Keratinocyte (primary cell): ENCODE measurements at regions not wholly inside any gene's neighbourhood (a gene's known extent, or its start where the extent isn't known, plus 50 kb on each side); places are given as distances from the start of the nearest gene placed in this dataset.

ENCODE experiments used
- DNase-seq: peaks from one replicate; pipeline ENCODE4 v3.0.0-alpha.2; 2011; ENCODE audit warnings: low read depth, missing footprints, low spot score
- FAIRE-seq: peaks from 2 replicates; lab custom pipeline; 2011; peaks lifted over from hg19 to GRCh38; lab: Jason Lieb, UNC
- H2AFZ ChIP-seq: 2 replicates; pipeline ENCODE4 v1.6.0; 2012; ENCODE audit warnings: low read length, control low read depth, inconsistent platforms; ENCODE audit not compliant: control insufficient read depth
- H3K27ac ChIP-seq: 2 replicates; pipeline ENCODE4 v1.5.1; 2011; ENCODE audit warnings: low read length; ENCODE audit not compliant: control insufficient read depth, insufficient read depth
- H3K27me3 ChIP-seq: 3 replicates; pipeline ENCODE4 v1.6.0; 2011; ENCODE audit warnings: low read length; ENCODE audit not compliant: control insufficient read depth, insufficient read depth; ENCODE audit errors: extremely low read depth
- H3K36me3 ChIP-seq, 2 experiments: 2 replicates in 1 of 2; 3 replicates in 1 of 2; pipeline ENCODE4 v1.5.1; 2011; ENCODE audit warnings: low read length in 2 of 2, mild to moderate bottlenecking in 1 of 2; ENCODE audit not compliant: control insufficient read depth in 2 of 2, insufficient read depth in 2 of 2; ENCODE audit errors: extremely low read depth in 1 of 2
- H3K4me1 ChIP-seq: 3 replicates; pipeline ENCODE4 v1.5.1; 2011; ENCODE audit warnings: low read length; ENCODE audit not compliant: control insufficient read depth, insufficient read depth; ENCODE audit errors: extremely low read depth
- H3K4me2 ChIP-seq: 3 replicates; pipeline ENCODE4 v1.6.0; 2011; ENCODE audit warnings: low read depth, low read length; ENCODE audit not compliant: control insufficient read depth, insufficient read depth; ENCODE audit errors: extremely low read depth
- H3K4me3 ChIP-seq, 3 experiments: fragments of 200-600 bp in 1 of 3; sonication (generic) in 1 of 3; 2 replicates in 2 of 3; 3 replicates in 1 of 3; pipeline ENCODE4 v1.5.1; 2011 to 2016; ENCODE audit warnings: low read length in 3 of 3, mild to moderate bottlenecking in 3 of 3, control low read depth in 2 of 3, inconsistent platforms in 1 of 3, low read depth in 1 of 3, mixed read lengths in 1 of 3, mixed run types in 1 of 3, moderate library complexity in 1 of 3; ENCODE audit not compliant: control insufficient read depth in 2 of 3, insufficient read depth in 2 of 3; ENCODE audit errors: extremely low read depth in 1 of 3
- H3K79me2 ChIP-seq: 2 replicates; pipeline ENCODE4 v1.6.0; 2012; ENCODE audit warnings: low read length; ENCODE audit not compliant: control insufficient read depth, insufficient read depth
- H3K9ac ChIP-seq: 3 replicates; pipeline ENCODE4 v1.6.0; 2011; ENCODE audit warnings: low read length; ENCODE audit not compliant: control insufficient read depth, insufficient read depth; ENCODE audit errors: extremely low read depth
- H3K9me1 ChIP-seq: 3 replicates; pipeline ENCODE4 v1.6.0; 2011; ENCODE audit warnings: low read length; ENCODE audit not compliant: control insufficient read depth, insufficient read depth; ENCODE audit errors: extremely low read depth
- H3K9me3 ChIP-seq: 2 replicates; pipeline ENCODE4 v1.5.1; 2012; ENCODE audit warnings: low read depth, low read length; ENCODE audit not compliant: control insufficient read depth
- H4K20me1 ChIP-seq: 3 replicates; pipeline ENCODE4 v1.6.0; 2011; ENCODE audit warnings: low read length; ENCODE audit not compliant: control insufficient read depth, insufficient read depth; ENCODE audit errors: extremely low read depth
- EZH2 ChIP-seq: IDR thresholded peaks from one replicate; pipeline ENCODE4 v1.6.1; 2012; ENCODE audit warnings: inconsistent platforms, mild to moderate bottlenecking, low read length, moderate library complexity
- dilution Hi-C: fragments of 300-500 bp; cut with MboI; formaldehyde crosslinking; loops from one replicate; pipeline ENCODE4 v1.7.0; 2020; ENCODE audit warnings: low sequenced_read_pairs; ENCODE audit not compliant: extremely low pct_ligation_motif_present
- TF ChIP-seq, protein P1 (sequence below), 3 experiments: IDR thresholded peaks in 1 of 3; conservative IDR thresholded peaks in 1 of 3; optimal IDR thresholded peaks in 1 of 3; 2 replicates in 2 of 3; 3 replicates in 1 of 3; pipeline versions ENCODE3 to v1.5.1; 2011; ENCODE audit warnings: low read length in 3 of 3, mild to moderate bottlenecking in 3 of 3, moderate library complexity in 2 of 3, control low read depth in 1 of 3, inconsistent platforms in 1 of 3; ENCODE audit not compliant: insufficient read depth in 2 of 3; ENCODE audit errors: extremely low read depth in 1 of 3

DNA sequence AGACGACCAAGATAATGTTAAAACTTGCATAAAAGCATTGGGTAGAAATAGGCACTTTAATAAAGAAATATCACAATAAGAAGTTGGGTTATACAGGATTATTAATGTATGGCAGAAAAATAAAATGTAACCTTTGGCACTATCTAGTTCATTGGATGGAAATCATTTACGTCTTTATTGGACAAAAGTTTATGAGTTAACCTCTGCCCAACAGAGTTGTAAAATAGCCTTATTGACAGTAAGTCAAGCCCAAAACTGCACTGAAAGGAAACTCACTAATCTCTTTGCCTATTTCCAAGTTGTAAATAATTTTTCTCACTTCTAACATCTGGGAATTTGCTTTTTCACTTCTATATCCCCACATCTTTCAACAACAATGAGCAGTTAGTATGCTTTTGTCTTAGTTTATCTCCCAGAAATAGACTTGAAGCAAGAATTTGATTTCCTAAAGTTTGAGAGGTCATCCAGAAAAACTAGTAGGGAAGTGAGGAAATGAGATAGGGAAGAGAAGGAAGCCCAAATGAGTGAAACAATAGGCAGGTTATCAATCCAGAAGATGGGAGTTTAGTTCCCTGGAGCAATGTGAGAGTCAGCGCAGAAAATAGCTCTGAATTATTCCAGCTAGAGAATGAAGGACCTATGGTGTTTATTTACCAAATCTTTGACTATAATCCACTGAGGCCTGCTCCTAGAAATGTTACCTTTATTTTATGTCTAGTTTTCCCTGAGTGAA is 434.8 kb downstream of the CCER1 start:
- TF ChIP-seq, protein P1, sequence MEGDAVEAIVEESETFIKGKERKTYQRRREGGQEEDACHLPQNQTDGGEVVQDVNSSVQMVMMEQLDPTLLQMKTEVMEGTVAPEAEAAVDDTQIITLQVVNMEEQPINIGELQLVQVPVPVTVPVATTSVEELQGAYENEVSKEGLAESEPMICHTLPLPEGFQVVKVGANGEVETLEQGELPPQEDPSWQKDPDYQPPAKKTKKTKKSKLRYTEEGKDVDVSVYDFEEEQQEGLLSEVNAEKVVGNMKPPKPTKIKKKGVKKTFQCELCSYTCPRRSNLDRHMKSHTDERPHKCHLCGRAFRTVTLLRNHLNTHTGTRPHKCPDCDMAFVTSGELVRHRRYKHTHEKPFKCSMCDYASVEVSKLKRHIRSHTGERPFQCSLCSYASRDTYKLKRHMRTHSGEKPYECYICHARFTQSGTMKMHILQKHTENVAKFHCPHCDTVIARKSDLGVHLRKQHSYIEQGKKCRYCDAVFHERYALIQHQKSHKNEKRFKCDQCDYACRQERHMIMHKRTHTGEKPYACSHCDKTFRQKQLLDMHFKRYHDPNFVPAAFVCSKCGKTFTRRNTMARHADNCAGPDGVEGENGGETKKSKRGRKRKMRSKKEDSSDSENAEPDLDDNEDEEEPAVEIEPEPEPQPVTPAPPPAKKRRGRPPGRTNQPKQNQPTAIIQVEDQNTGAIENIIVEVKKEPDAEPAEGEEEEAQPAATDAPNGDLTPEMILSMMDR (optimal IDR thresholded peaks at IDR 0.05 in 1 of 3, IDR thresholded peaks at IDR 0.05 in 1 of 3, conservative IDR thresholded peaks at IDR 0.05 in 1 of 3; ENCODE audit: extremely low read depth in 1 of 3, insufficient read depth in 2 of 3, low read length in 3 of 3) = no peak
- TF ChIP-seq EZH2 = no peak
- no peaks in the 10 kb centered on the region for H3K9me1 ChIP-seq
- H3K27me3 ChIP-seq = no peaks in the 10 kb centered on the region
- H3K79me2 ChIP-seq = no peaks in the 10 kb centered on the region
- no peak overlapping the region for H3K4me2 ChIP-seq
- FAIRE-seq (no peak), DNase-seq (no peak)
- no peak overlapping the region for H3K27ac ChIP-seq
- H3K36me3 ChIP-seq = no peaks in the 10 kb centered on the region
- dilution Hi-C loops = no loop called here
- no peak overlapping the region for H2AFZ ChIP-seq
- H3K9ac ChIP-seq = no peak overlapping the region
- H4K20me1 ChIP-seq = no peaks in the 10 kb centered on the region
- H3K9me3 ChIP-seq = no peaks in the 10 kb centered on the region
- no peaks in the 10 kb centered on the region for H3K4me1 ChIP-seq
- H3K4me3 ChIP-seq = no peak overlapping the region

GRCh38 chr12:90519285-90519684 is 435.7 kb downstream of the CCER1 start:
- Histone ChIP-seq H3K4me3 (no peak overlapping the region), H3K27ac (no peak overlapping the region), H3K9ac (no peak overlapping the region), H2AFZ (no peak overlapping the region), H4K20me1 (no peaks in the 10 kb centered on the region), H3K79me2 (no peaks in the 10 kb centered on the region), H3K9me1 (no peaks in the 10 kb centered on the region), H3K27me3 (no peaks in the 10 kb centered on the region), H3K4me1 (no peaks in the 10 kb centered on the region), H3K36me3 (no peaks in the 10 kb centered on the region), H3K9me3 (no peaks in the 10 kb centered on the region), H3K4me2 (no peak overlapping the region)
- TF ChIP-seq EZH2 = no peak
- TF ChIP-seq, protein P1 (optimal IDR thresholded peaks at IDR 0.05 in 1 of 3, IDR thresholded peaks at IDR 0.05 in 1 of 3, conservative IDR thresholded peaks at IDR 0.05 in 1 of 3; ENCODE audit: extremely low read depth in 1 of 3, insufficient read depth in 2 of 3, low read length in 3 of 3) = no peak
- DNase-seq (no peak), FAIRE-seq (no peak)
- dilution Hi-C loops = no loop called here
